H1 (cell line): ENCODE measurements at regions not wholly inside any gene's neighbourhood (a gene's known extent, or its start where the extent isn't known, plus 50 kb on each side); places are given as distances from the start of the nearest gene placed in this dataset.

Experiments
- CTCF ChIA-PET: fragments of 300-600 bp; sonication (Branson Sonifier 250); formaldehyde crosslinking; loops from one replicate; lab custom pipeline; 2021; ENCODE audit not compliant: partially characterized antibody; lab: Charles Lee
- POLR2A ChIA-PET: fragments of 300-600 bp; sonication (Branson Sonifier 250); formaldehyde crosslinking; loops from one replicate; lab custom pipeline; 2021; ENCODE audit warnings: inconsistent platforms; ENCODE audit not compliant: partially characterized antibody; lab: Charles Lee
- DNase-seq, 2 experiments: peaks; one replicate each; pipeline versions ENCODE4 v3.0.0 to v3.0.0-alpha.2; 2010 to 2022; ENCODE audit warnings: low spot score in 2 of 2, low read depth in 1 of 2, mixed read lengths in 1 of 2
- FAIRE-seq: peaks from 2 replicates; lab custom pipeline; 2011; peaks lifted over from hg19 to GRCh38; lab: Jason Lieb, UNC
- H2AFZ ChIP-seq: 2 replicates; pipeline ENCODE4 v1.8.1; 2012; ENCODE audit warnings: low read length, inconsistent platforms
- H2AK5ac ChIP-seq: 2 replicates; pipeline ENCODE4 v1.6.1; 2013; ENCODE audit warnings: low read depth, low read length
- H2BK120ac ChIP-seq: replicated peaks from 2 replicates; pipeline ENCODE3; 2013; ENCODE audit warnings: low read depth, low read length, inconsistent platforms
- H2BK12ac ChIP-seq: 2 replicates; pipeline ENCODE4 v1.6.1; 2013; ENCODE audit warnings: low read depth, low read length
- H2BK15ac ChIP-seq: 2 replicates; pipeline ENCODE4 v1.6.1; 2013; ENCODE audit warnings: low read length
- H2BK20ac ChIP-seq: 2 replicates; pipeline ENCODE4 v1.6.1; 2013; ENCODE audit warnings: low read length
- H2BK5ac ChIP-seq: 2 replicates; pipeline ENCODE4 v1.6.1; 2013; ENCODE audit warnings: low read depth, low read length
- H3K14ac ChIP-seq: 2 replicates; pipeline ENCODE4 v1.6.1; 2013; ENCODE audit warnings: inconsistent platforms; ENCODE audit not compliant: insufficient read length
- H3K18ac ChIP-seq: 2 replicates; pipeline ENCODE4 v1.6.1; 2013; ENCODE audit warnings: low read length; ENCODE audit errors: extremely low read depth
- H3K23ac ChIP-seq: 2 replicates; pipeline ENCODE4 v1.6.1; 2013; ENCODE audit warnings: inconsistent platforms; ENCODE audit not compliant: insufficient read length
- H3K23me2 ChIP-seq: 2 replicates; pipeline ENCODE4 v1.6.1; 2013; ENCODE audit warnings: low read depth, low read length
- H3K27ac ChIP-seq: 2 replicates; pipeline ENCODE4 v1.6.1; 2011; ENCODE audit warnings: low read depth, low read length, inconsistent platforms
- H3K27me3 ChIP-seq, 4 experiments: replicated peaks in 1 of 4; 1 replicate in 1 of 4; 2 replicates in 3 of 4; pipeline versions ENCODE4 v1.6.1 to v1.8.1; 2011 to 2013; ENCODE audit warnings: low read length in 3 of 4, mild to moderate bottlenecking in 3 of 4, inconsistent platforms in 2 of 4, mixed read lengths in 2 of 4, moderate library complexity in 1 of 4; ENCODE audit not compliant: control insufficient read depth in 3 of 4, insufficient read depth in 3 of 4; ENCODE audit errors: extremely low read depth in 1 of 4
- H3K36me3 ChIP-seq, 4 experiments: 2 replicates each; pipeline versions ENCODE4 v1.6.1 to v1.8.1; 2011 to 2013; ENCODE audit warnings: mild to moderate bottlenecking in 4 of 4, low read length in 3 of 4, moderate library complexity in 2 of 4, control low read depth in 1 of 4, inconsistent platforms in 1 of 4; ENCODE audit not compliant: insufficient read depth in 4 of 4, control insufficient read depth in 2 of 4
- H3K4ac ChIP-seq: replicated peaks from 2 replicates; pipeline ENCODE3; 2013; ENCODE audit warnings: low read length, low read depth, mixed read lengths, inconsistent platforms; ENCODE audit not compliant: insufficient read length
- H3K4me1 ChIP-seq, 4 experiments: replicated peaks in 1 of 4; 1 replicate in 1 of 4; 2 replicates in 3 of 4; pipeline versions ENCODE4 v1.6.1 to v1.8.1; 2011 to 2013; ENCODE audit warnings: low read length in 3 of 4, inconsistent platforms in 2 of 4, mixed read lengths in 1 of 4; ENCODE audit not compliant: insufficient read depth in 4 of 4, control insufficient read depth in 3 of 4
- H3K4me2 ChIP-seq, 2 experiments: 2 replicates each; pipeline versions ENCODE4 v1.6.1 to v1.8.1; 2011 to 2013; ENCODE audit warnings: low read depth in 2 of 2, low read length in 2 of 2, control low read depth in 1 of 2, inconsistent platforms in 1 of 2, mild to moderate bottlenecking in 1 of 2; ENCODE audit not compliant: insufficient read depth in 1 of 2
- H3K4me3 ChIP-seq, 4 experiments: fragments of 200-600, 300-600 bp in 1 of 4; sonication (generic), shearing (Covaris generic), sonication (Bioruptor Twin) in 1 of 4; 2 replicates each; pipeline versions ENCODE4 v1.5.1 to v1.8.1; 2011 to 2016; ENCODE audit warnings: low read length in 4 of 4, low read depth in 3 of 4, control low read depth in 2 of 4, inconsistent platforms in 2 of 4, mild to moderate bottlenecking in 2 of 4, mixed read lengths in 1 of 4, moderate library complexity in 1 of 4; ENCODE audit not compliant: insufficient read depth in 2 of 4; ENCODE audit errors: extremely low read depth in 1 of 4
- H3K56ac ChIP-seq: replicated peaks from 2 replicates; pipeline ENCODE3; 2013; ENCODE audit warnings: low read depth, mild to moderate bottlenecking, mixed read lengths, low read length, inconsistent platforms; ENCODE audit not compliant: insufficient read length
- H3K79me1 ChIP-seq: 2 replicates; pipeline ENCODE4 v1.6.1; 2013; ENCODE audit warnings: low read depth, low read length, control low read depth
- H3K79me2 ChIP-seq, 2 experiments: 2 replicates each; pipeline versions ENCODE4 v1.6.1 to v1.8.1; 2012 to 2013; ENCODE audit warnings: low read length in 2 of 2, mild to moderate bottlenecking in 2 of 2, inconsistent platforms in 1 of 2; ENCODE audit not compliant: insufficient read depth in 2 of 2, control insufficient read depth in 1 of 2
- H3K9ac ChIP-seq, 4 experiments: replicated peaks in 1 of 4; 1 replicate in 1 of 4; 2 replicates in 3 of 4; pipeline versions ENCODE4 v1.6.1 to v1.8.1; 2011 to 2013; ENCODE audit warnings: low read depth in 3 of 4, low read length in 3 of 4, control low read depth in 2 of 4, mild to moderate bottlenecking in 2 of 4, moderate library complexity in 2 of 4, inconsistent platforms in 1 of 4; ENCODE audit errors: extremely low read depth in 1 of 4
- H3K9me3 ChIP-seq, 2 experiments: 2 replicates each; pipeline versions ENCODE4 v1.6.1 to v1.8.1; 2012 to 2013; ENCODE audit warnings: mild to moderate bottlenecking in 2 of 2, moderate library complexity in 2 of 2, control low read depth in 1 of 2, inconsistent platforms in 1 of 2, low read depth in 1 of 2, low read length in 1 of 2, mixed read lengths in 1 of 2; ENCODE audit not compliant: insufficient read depth in 2 of 2
- H4K20me1 ChIP-seq, 2 experiments: replicated peaks in 1 of 2; 2 replicates each; pipeline versions ENCODE3 to v1.8.1; 2011 to 2013; ENCODE audit warnings: inconsistent platforms in 2 of 2, low read length in 2 of 2, mild to moderate bottlenecking in 1 of 2; ENCODE audit not compliant: insufficient read depth in 2 of 2, control insufficient read depth in 1 of 2
- H4K5ac ChIP-seq: 2 replicates; pipeline ENCODE4 v1.6.1; 2013; ENCODE audit warnings: low read length, low read depth, mixed read lengths, inconsistent platforms; ENCODE audit not compliant: insufficient read length
- H4K8ac ChIP-seq: 2 replicates; pipeline ENCODE4 v1.8.0; 2013; ENCODE audit warnings: mild to moderate bottlenecking, moderate library complexity, low read length, inconsistent platforms; ENCODE audit not compliant: insufficient read depth; ENCODE audit errors: extremely low read depth
- H4K91ac ChIP-seq: replicated peaks from 2 replicates; pipeline ENCODE3; 2013; ENCODE audit warnings: low read length, mixed read lengths, inconsistent platforms; ENCODE audit not compliant: insufficient read length
- POLR2A ChIP-seq, 2 experiments: IDR thresholded peaks; 1 replicate in 1 of 2; 2 replicates in 1 of 2; pipeline ENCODE4 v1.6.1; 2011; ENCODE audit warnings: low read depth in 2 of 2, low read length in 2 of 2, mild to moderate bottlenecking in 2 of 2; ENCODE audit errors: control extremely low read depth in 1 of 2
- WGBS, 2 experiments: shearing (Covaris generic) in 1 of 2; methylation state at CpG; one replicate each; pipeline versions ENCODE4 v1.1.6 to v1.1.7; 2013 to 2015; ENCODE audit warnings: low lambda C conversion rate in 2 of 2, mixed read lengths in 2 of 2, inconsistent platforms in 1 of 2, low coverage in 1 of 2, missing lambda C conversion rate in 1 of 2; ENCODE audit not compliant: insufficient replicate concordance in 2 of 2, insufficient coverage in 1 of 2, insufficient read length in 1 of 2; ENCODE audit errors: extremely low coverage in 1 of 2, missing lambda C conversion rate in 1 of 2; 5-methylcytosine and 5-hydroxymethylcytosine counted together

DNA sequence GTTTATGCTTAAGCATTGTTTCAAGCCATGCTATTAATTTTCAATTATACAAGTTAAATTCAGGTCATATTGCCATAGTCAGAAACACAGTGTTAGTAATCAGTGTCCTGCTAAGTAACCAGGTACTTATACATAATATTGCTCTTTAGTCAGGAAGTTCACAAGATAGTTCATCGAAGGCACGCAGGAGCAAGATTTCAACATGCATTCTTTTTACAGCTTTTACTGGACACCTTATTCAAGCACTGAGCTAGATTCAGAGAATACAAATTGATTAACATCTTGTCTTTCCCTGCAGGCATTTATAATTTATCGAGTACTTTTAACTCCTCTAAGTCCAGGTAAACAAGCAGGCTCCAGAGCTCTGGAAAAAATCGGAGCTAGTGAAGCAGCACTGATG, 202.3 kb upstream of the BRINP3 start:
- Histone ChIP-seq H3K79me2 (no peaks in the 10 kb centered on the region), H2BK15ac (no peak overlapping the region), H3K23ac (no peak overlapping the region), H3K18ac (no peak overlapping the region), H3K36me3 (no peaks in the 10 kb centered on the region), H3K23me2 (no peaks in the 10 kb centered on the region; the same call in 1 of the 2 replicates), H2BK12ac (no peak overlapping the region), H4K8ac (no peak overlapping the region), H2BK20ac (no peak overlapping the region), H2AFZ (no peak overlapping the region), H3K4me3 (no peak overlapping the region), H2AK5ac (no peak overlapping the region), H3K4me2 (no peak overlapping the region), H3K27me3 (no peaks in the 10 kb centered on the region), H3K79me1 (no peaks in the 10 kb centered on the region), H2BK120ac (no peak overlapping the region), H3K4ac (no peak overlapping the region), H3K56ac (no peak overlapping the region), H2BK5ac (no peak overlapping the region), H4K20me1 (no peaks in the 10 kb centered on the region), H3K9ac (no peak overlapping the region), H3K14ac (no peak overlapping the region), H4K5ac (no peak overlapping the region), H3K4me1 (no peaks in the 10 kb centered on the region), H3K27ac (no peak overlapping the region), H4K91ac (no peak overlapping the region), H3K9me3 (no peaks in the 10 kb centered on the region)
- TF ChIP-seq POLR2A (IDR thresholded peaks at IDR 0.05; ENCODE audit: control extremely low read depth in 1 of 2, low read depth in 2 of 2, low read length in 2 of 2), result no peak
- DNase-seq (no peak), FAIRE-seq (no peak)
- WGBS, 2 experiments, result 78% methylated on average over 4 of the region's 4 CpGs; no CpG with 5 or more reads in 1 of the 2 experiments
- POLR2A ChIA-PET, result no interaction called here
- CTCF ChIA-PET, result no interaction called here
